Kidney (tissue), 13 donors: ENCODE measurements at regions not wholly inside any gene's neighbourhood (a gene's known extent, or its start where the extent isn't known, plus 50 kb on each side); places are given as distances from the start of the nearest gene placed in this dataset.

Experiments
- DNase-seq, 5 donors: peaks; one replicate each; pipeline ENCODE4 v3.0.0-alpha.2; 2013 to 2020
- FAIRE-seq: peaks from 2 replicates; lab custom pipeline; 2012; peaks lifted over from hg19 to GRCh38; lab: Jason Lieb, UNC
- H3K27ac ChIP-seq, 2 donors: one replicate each; pipeline ENCODE4 v1.7.0; 2013; ENCODE audit warnings: low read depth in 2 of 2, low read length in 2 of 2, inconsistent platforms in 1 of 2
- H3K27me3 ChIP-seq: one replicate; pipeline ENCODE4 v1.7.1; 2013; ENCODE audit warnings: low read length, inconsistent platforms; ENCODE audit not compliant: control insufficient read depth, insufficient read depth
- H3K36me3 ChIP-seq, 3 donors: one replicate each; pipeline versions ENCODE4 v1.7.0 to v1.7.1; 2013; ENCODE audit warnings: low read length in 3 of 3, control low read depth in 1 of 3, inconsistent platforms in 1 of 3; ENCODE audit not compliant: insufficient read depth in 3 of 3, control insufficient read depth in 2 of 3
- H3K4me1 ChIP-seq, 3 donors: one replicate each; pipeline versions ENCODE4 v1.7.0 to v1.7.1; 2013; ENCODE audit warnings: low read length in 3 of 3, inconsistent platforms in 1 of 3, low read depth in 1 of 3; ENCODE audit not compliant: control insufficient read depth in 2 of 3, insufficient read depth in 2 of 3
- H3K4me3 ChIP-seq, 3 donors: one replicate each; pipeline versions ENCODE4 v1.7.0 to v1.8.1; 2013; ENCODE audit warnings: low read length in 3 of 3, control low read depth in 1 of 3, inconsistent platforms in 1 of 3
- H3K9ac ChIP-seq, 3 donors: one replicate each; pipeline versions ENCODE4 v1.7.0 to v1.7.1; 2013; ENCODE audit warnings: low read length in 3 of 3, control low read depth in 1 of 3, inconsistent platforms in 1 of 3
- H3K9me3 ChIP-seq, 3 donors: one replicate each; pipeline versions ENCODE4 v1.7.0 to v1.7.1; 2013; ENCODE audit warnings: low read length in 3 of 3, control low read depth in 1 of 3, inconsistent platforms in 1 of 3; ENCODE audit not compliant: control insufficient read depth in 2 of 3, insufficient read depth in 1 of 3
- intact Hi-C: fragments of 100-400 bp; cut with DNase I; formaldehyde crosslinking; loops from one replicate; pipeline ENCODE4 v1.11.1; 2022
- TF ChIP-seq, protein P1 (sequence below): IDR thresholded peaks from 3 replicates; pipeline ENCODE4 v1.5.1; 2012; ENCODE audit warnings: mild to moderate bottlenecking, moderate library complexity, borderline replicate concordance; ENCODE audit not compliant: insufficient read depth; ENCODE audit errors: extremely low read depth
- donor health status: control.
- donor health status: control.
- donor health status: control.
- donor health status: control.
- donor health status: control.
- donor health status: DM: yes; HTN: yes; CAD: no.
- donor health status: Normal renal cell carcinoma (clear cell type).

DNA sequence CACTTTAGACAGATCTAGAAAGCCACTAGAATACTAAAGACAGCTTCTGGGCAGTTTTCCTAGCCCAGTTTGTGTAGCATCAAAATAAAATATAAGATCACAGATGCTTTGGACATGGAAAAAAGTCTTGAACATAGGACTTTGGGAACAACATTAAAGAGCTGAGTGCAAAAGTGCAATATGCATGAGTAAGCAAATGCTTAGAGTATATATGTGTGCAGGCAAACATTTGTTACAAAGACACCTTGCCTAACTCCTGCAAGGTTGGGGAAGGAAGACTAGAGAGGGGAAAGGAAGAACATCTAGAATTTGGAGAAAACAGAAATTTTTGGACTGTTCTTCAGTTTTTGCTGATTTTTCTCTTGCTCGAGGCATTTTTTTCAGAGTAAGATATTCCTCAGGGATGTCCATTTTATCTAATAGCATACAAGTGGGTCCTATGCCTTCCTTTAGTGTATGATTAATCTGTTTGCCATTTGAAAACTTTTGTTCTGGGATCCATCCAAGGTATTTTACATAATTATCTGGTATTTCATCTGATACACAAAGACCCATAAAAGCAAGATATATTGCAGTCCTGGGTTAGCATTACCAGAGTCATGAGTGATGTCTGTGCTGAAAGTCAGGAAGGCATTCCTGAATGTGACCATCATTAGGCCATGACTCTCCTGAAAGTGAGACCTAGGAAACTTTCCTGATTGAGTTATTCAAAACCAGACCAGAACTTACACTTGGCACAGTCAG lies 142.0 kb upstream of the RGMB start:
- Histone ChIP-seq H3K4me3 (no peak overlapping the region), H3K27ac (no peak overlapping the region), H3K9me3 (no peaks in the 10 kb centered on the region), H3K27me3 (no peaks in the 10 kb centered on the region), H3K36me3 (no peaks in the 10 kb centered on the region), H3K9ac (no peak overlapping the region), H3K4me1 (no peaks in the 10 kb centered on the region)
- FAIRE-seq (no peak), DNase-seq (no peak)
- TF ChIP-seq, protein P1, sequence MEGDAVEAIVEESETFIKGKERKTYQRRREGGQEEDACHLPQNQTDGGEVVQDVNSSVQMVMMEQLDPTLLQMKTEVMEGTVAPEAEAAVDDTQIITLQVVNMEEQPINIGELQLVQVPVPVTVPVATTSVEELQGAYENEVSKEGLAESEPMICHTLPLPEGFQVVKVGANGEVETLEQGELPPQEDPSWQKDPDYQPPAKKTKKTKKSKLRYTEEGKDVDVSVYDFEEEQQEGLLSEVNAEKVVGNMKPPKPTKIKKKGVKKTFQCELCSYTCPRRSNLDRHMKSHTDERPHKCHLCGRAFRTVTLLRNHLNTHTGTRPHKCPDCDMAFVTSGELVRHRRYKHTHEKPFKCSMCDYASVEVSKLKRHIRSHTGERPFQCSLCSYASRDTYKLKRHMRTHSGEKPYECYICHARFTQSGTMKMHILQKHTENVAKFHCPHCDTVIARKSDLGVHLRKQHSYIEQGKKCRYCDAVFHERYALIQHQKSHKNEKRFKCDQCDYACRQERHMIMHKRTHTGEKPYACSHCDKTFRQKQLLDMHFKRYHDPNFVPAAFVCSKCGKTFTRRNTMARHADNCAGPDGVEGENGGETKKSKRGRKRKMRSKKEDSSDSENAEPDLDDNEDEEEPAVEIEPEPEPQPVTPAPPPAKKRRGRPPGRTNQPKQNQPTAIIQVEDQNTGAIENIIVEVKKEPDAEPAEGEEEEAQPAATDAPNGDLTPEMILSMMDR = no peak
- intact Hi-C loops = no loop called here

DNA sequence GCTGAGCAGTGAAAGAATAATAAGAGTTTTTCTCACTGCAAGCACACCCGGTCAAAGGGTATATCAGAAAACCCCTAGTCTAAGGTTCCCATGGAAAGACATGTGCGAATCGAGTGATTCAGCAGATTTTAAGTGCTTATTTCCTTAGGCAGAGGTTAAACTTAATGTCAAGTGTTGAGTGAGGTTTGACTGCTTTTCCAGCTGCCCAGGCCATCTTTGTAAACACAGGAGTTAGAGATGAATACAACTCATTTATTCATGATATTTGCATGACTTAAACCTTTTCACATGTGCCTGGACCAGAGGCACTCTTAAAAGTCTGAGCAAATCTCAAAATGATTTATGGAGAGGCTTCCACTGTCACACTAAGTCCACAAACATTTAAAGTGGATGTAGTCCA lies 137.8 kb upstream of the RGMB start:
- Histone ChIP-seq H3K27me3 (no peaks in the 10 kb centered on the region), H3K27ac (no peak overlapping the region), H3K9ac (no peak overlapping the region), H3K4me3 (no peak overlapping the region), H3K9me3 (no peaks in the 10 kb centered on the region), H3K36me3 (no peaks in the 10 kb centered on the region), H3K4me1 (no peaks in the 10 kb centered on the region)
- intact Hi-C loops = no loop called here
- TF ChIP-seq, protein P1 = no peak
- DNase-seq (peak in 1 of 5 donors; percentile 6), FAIRE-seq (no peak)

DNA sequence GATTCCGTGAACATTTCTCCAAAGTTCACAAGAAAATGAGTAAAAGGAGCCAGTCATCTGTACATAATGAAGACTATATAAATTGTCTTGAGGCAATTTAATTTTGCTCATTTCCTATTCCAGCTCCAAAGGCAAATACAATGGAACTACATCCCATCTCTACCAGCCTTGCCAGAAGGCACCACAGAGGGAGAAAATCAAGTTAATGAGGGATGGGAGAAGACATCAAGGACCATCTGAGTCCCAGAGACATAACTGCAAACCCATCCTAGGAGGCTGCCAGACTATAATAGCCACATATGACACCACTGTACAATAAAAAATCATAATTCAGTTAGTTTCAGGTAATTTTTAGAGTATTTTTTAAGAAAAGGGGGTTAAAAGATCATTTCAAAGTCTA lies 136.3 kb upstream of the RGMB start:
- TF ChIP-seq, protein P1 = no peak
- intact Hi-C loops = no loop called here

More for the DNA sequence above, 136.3 kb upstream of the RGMB start:
- Histone ChIP-seq H3K27me3 (no peaks in the 10 kb centered on the region), H3K4me1 (no peaks in the 10 kb centered on the region), H3K9me3 (no peaks in the 10 kb centered on the region), H3K9ac (no peak overlapping the region), H3K36me3 (no peaks in the 10 kb centered on the region), H3K27ac (no peak overlapping the region), H3K4me3 (no peak overlapping the region)
- FAIRE-seq (no peak), DNase-seq (no peak)
